Stimulated activated CD4-positive, alpha-beta T cell treated with anti-CD3 and anti-CD28 coated beads, Interleukin-1b, Interleukin-23, amount 100 ng/mL, for 4 hours (primary cell): ENCODE measurements at regions not wholly inside any gene's neighbourhood (a gene's known extent, or its start where the extent isn't known, plus 50 kb on each side); places are given as distances from the start of the nearest gene placed in this dataset.
"Not testable (repeated sequence)": the region's sequence is repeated elsewhere in the genome, so short reads cannot be mapped to it uniquely, and the experiment has no call there.

Source experiments
- DNase-seq, 2 donors: peaks; one replicate each; pipeline ENCODE4 v3.0.0-alpha.2; 2020; ENCODE audit warnings: low read depth in 2 of 2

- DNase-seq: no peak
Measured at GRCh38 chrY:19644889-19645638, 99.5 kb downstream of the KDM5D start.

GRCh38 chrY:19637651-19638347 is 106.7 kb downstream of the KDM5D start:
- no peak for DNase-seq

- DNase-seq: no peak
Measured at GRCh38 chrY:19628926-19629325, 115.6 kb downstream of the KDM5D start.

- DNase-seq: no peak
Measured at GRCh38 chrY:19622392-19622791, 122.1 kb downstream of the KDM5D start.

GRCh38 chrY:19621756-19622155 is 122.8 kb downstream of the KDM5D start:
- DNase-seq: no peak

- DNase-seq: no peak
Measured at GRCh38 chrY:19601113-19601512, 143.4 kb downstream of the KDM5D start.

- no peak for DNase-seq
Measured at GRCh38 chrY:19600711-19601110, 143.8 kb downstream of the KDM5D start.

- DNase-seq: no peak
Measured at GRCh38 chrY:19590235-19590634, 154.3 kb downstream of the KDM5D start.

- no peak for DNase-seq
Measured at GRCh38 chrY:19589664-19590063, 154.9 kb downstream of the KDM5D start.

GRCh38 chrY:19587311-19587710 is 157.2 kb downstream of the KDM5D start:
- DNase-seq: no peak

GRCh38 chrY:19580990-19581389 is 163.5 kb downstream of the KDM5D start:
- DNase-seq: not testable (repeated sequence)

- DNase-seq: no peak
Measured at GRCh38 chrY:19578281-19578874, 166.1 kb downstream of the KDM5D start.

GRCh38 chrY:19577250-19577649 is 167.3 kb downstream of the KDM5D start:
- DNase-seq: no peak

GRCh38 chrY:19574939-19575338 is 169.6 kb downstream of the KDM5D start:
- no peak for DNase-seq

GRCh38 chrY:19573646-19574045 is 170.9 kb downstream of the KDM5D start:
- no peak for DNase-seq

- no peak for DNase-seq
Measured at GRCh38 chrY:19570999-19571398, 173.5 kb downstream of the KDM5D start.

GRCh38 chrY:19567943-19568342 is 176.6 kb downstream of the KDM5D start:
- DNase-seq: no peak

GRCh38 chrY:19567051-19567921 is 177.2 kb downstream of the KDM5D start:
- DNase-seq: peak in 1 of 2 donors; percentile 59

GRCh38 chrY:19559161-19559560 is 185.4 kb downstream of the KDM5D start:
- DNase-seq: no peak

- DNase-seq: no peak
Measured at GRCh38 chrY:19549671-19550466, 194.7 kb downstream of the KDM5D start.
